GM19463 (cell line): ENCODE measurements at regions not wholly inside any gene's neighbourhood (a gene's known extent, or its start where the extent isn't known, plus 50 kb on each side); places are given as distances from the start of the nearest gene placed in this dataset.

Source experiments
- ATAC-seq: cut with Tn5 transposase; IDR thresholded peaks from one replicate; pipeline ENCODE4 v1.9.1; 2021; ENCODE audit warnings: mild to moderate bottlenecking, moderate library complexity; ENCODE audit not compliant: unreplicated experiment

- ATAC-seq = no peak
Measured at GRCh38 chr11:57100638-57101331, 81.0 kb upstream of the LRRC55 start.

- no peak for ATAC-seq
Measured at GRCh38 chr11:57103899-57104605, 77.7 kb upstream of the LRRC55 start.

- no peak for ATAC-seq
Measured at GRCh38 chr11:57109331-57109730, 72.4 kb upstream of the LRRC55 start.

GRCh38 chr11:57111619-57112018 lies 70.1 kb upstream of the LRRC55 start:
- ATAC-seq = no peak

GRCh38 chr11:57116654-57117053 lies 65.1 kb upstream of the LRRC55 start:
- peak; percentile 66 for ATAC-seq

GRCh38 chr11:57120192-57120965 lies 61.4 kb upstream of the LRRC55 start:
- no peak for ATAC-seq

- no peak for ATAC-seq
Measured at GRCh38 chr11:57121996-57122395, 59.8 kb upstream of the LRRC55 start.

- ATAC-seq = no peak
Measured at GRCh38 chr11:57123590-57123989, 58.2 kb upstream of the LRRC55 start.

GRCh38 chr11:57124505-57124904 lies 57.2 kb upstream of the LRRC55 start:
- no peak for ATAC-seq

GRCh38 chr11:57124917-57125316 lies 56.8 kb upstream of the LRRC55 start:
- ATAC-seq = no peak

GRCh38 chr11:57126766-57127400 lies 54.9 kb upstream of the LRRC55 start:
- ATAC-seq = no peak

GRCh38 chr11:57131080-57131790 lies 50.5 kb upstream of the LRRC55 start:
- ATAC-seq = no peak
